GM18508 (cell line): ENCODE measurements at regions not wholly inside any gene's neighbourhood (a gene's known extent, or its start where the extent isn't known, plus 50 kb on each side); places are given as distances from the start of the nearest gene placed in this dataset.

Experiments
- ATAC-seq: cut with Tn5 transposase; IDR thresholded peaks from one replicate; pipeline ENCODE4 v1.9.1; 2021; ENCODE audit warnings: moderate number of reproducible peaks; ENCODE audit not compliant: insufficient read depth, unreplicated experiment

DNA sequence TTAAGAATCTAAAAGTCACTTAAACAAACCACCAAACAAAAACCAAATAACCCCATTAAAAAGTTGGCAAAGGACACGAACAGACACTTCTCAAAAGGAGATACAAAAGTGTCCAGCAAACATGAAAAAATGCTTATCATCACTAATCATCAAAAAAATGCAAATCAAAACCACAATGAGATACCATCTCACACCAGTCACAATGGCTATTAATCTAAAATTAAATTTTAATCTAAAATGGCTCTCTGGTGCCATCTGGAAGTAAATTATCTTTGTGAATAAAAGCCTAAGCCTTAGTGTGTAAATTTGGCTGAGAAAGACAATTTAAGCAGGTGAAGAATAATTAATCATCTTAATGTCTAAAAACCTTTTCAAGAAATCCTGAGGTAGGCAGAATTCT is 204.5 kb upstream of the PPFIA2 start:
- ATAC-seq: no peak

GRCh38 chr12:81963026-81963425 is 203.9 kb upstream of the PPFIA2 start:
- no peak for ATAC-seq

DNA sequence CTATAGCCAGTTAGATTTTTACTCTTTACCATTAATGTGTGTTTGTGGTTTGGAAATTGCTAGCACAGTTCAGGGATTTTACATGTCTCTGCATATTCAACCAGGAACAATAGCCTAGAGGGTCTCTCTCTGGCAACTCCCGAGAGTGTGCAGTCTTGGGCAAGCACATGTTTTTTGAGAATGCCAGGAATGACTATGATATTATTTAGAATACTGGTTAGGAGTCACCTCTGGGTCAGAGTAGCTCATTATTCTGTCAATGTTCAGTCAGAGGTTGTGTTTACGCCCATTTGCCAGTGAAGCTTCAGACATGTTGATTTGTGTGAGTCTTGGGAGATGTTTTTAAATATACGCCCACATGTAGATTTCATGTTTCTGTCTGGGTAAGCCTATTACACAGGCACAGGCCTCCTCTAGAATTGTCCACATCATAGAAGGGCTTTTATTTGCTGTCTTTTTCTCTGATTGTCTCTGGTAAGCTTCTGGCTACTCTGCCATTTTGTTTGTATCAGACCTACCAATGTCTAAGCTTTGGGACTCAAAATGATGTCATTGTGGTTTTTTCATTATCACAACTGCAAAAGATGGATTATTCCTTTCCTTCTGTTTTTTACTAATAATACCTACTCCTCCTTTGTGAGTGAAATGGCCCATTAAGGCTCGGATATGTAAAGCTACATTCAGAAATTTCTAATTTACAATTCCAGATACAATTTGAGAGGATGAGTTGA is 203.1 kb upstream of the PPFIA2 start:
- ATAC-seq: no peak

DNA sequence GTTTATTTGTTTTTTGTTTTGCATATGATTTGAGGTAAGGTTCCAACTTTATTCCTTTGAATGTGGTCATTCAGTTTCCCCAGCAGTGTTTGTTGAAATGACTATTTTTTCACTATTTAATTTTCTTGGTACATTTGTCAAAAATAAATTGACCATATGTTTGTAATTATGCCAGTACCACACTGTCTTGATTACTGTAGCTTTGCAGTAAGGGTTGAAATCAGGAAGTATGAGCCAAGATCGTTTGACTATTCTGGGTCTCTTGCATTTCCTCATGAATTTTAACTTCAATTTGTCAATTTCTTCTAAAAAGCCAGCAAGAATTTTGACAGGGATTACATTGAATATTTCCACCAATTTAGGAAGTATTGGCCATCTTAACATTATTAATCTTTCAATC is 199.3 kb upstream of the PPFIA2 start:
- ATAC-seq: no peak

- no peak for ATAC-seq
Observed at GRCh38 chr12:81957631-81958030, 198.5 kb upstream of the PPFIA2 start.

DNA sequence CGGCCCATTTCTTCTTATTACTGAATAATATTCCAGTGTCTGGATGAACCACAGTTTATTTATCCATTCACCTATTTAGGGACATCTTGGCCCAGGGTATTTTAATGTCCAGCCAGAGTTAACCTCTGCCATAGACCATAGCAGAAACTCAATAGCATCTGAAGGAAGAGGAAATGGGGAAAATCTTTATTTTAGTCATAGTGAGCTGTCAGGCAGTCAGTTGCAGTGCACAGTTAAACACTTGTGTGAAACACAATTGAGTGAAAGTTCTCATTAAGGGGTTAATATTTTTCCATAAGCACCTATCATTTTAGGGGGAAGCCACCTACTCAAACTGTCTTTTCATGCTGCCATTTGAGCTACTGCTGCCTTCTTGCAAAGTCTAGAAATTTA is 197.3 kb upstream of the PPFIA2 start:
- ATAC-seq: no peak

- no peak for ATAC-seq
Observed at GRCh38 chr12:81953541-81953940, 194.4 kb upstream of the PPFIA2 start.

GRCh38 chr12:81950871-81951270 is 191.7 kb upstream of the PPFIA2 start:
- ATAC-seq: no peak

DNA sequence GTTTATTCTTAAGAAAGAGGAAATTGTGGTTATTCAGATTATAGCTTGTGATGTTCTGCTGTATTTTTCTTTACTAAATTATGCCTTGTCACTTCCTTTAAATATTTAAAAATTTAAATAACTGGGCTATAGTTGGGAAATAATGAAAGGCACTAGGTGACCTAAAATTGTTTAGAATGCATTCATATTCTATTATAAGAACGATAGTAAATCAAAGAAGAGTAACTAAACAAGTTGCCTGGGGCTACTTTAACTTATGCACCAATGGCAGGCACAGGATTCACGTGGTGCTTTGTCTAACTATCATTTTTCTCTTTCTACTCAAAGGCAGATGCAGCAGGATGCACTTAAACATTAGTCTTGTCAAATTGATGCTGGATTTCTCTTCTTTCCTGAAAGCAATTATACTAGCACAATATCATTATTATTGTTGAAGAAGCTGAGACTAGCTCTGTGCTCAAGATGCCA is 190.7 kb upstream of the PPFIA2 start:
- no peak for ATAC-seq

DNA sequence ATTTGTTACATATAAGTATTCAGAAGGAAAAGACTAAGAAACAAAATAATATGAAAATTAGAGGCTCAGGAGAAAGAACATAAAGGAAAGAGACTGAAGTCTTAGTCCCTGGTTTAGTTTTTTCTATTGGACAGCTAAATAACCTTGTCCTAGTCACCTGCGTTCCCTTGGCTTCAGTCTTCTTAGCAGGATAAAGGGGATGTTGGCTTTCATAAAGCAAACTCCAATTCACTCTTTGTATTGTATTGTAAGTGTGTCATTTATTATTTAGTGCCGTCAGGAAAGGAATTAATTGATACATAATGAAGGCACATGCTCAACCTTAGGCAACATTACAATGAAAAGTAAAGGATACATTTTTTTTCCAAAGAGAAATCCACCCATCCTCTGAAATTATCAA is 190.3 kb upstream of the PPFIA2 start:
- no peak for ATAC-seq

DNA sequence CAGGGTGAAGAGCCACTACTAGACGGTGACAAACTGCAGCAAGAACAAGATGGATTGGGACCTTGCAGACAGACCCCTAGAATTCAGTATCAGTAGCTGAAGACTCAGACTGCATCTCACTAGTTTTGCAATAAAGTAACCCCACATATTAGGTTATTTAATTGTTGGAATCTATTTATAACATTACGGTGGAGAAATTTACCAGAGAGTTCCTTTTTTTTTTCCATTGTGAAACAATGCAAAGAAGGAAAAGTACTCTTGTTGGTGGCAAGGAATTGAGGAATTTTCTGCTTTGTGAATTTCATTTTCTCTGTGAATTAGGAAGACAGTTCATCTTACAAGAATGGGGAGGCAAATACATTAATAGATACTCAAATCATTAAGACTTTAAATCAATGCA is 185.7 kb upstream of the PPFIA2 start:
- no peak for ATAC-seq

GRCh38 chr12:81942594-81942993 is 183.4 kb upstream of the PPFIA2 start:
- ATAC-seq: peak; percentile 63

DNA sequence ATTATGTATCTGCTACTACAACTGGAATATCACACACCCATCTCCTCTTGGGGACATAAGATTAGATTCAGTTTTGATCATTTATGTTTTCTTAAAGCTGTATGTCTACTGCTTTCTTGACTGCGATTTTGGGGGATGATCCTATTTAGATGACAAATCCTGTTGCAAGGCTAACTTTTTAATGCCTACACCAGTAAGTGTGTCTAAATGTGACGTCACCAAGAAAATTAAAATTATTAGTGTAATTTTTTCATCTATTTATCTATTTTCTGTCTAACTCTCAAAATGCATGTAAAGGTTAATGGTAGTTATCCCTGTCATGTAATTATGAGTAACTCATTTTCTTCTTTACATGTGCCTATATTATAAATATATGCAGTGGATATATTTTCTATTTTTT is 170.9 kb upstream of the PPFIA2 start:
- no peak for ATAC-seq

GRCh38 chr12:81896771-81897170 is 137.6 kb upstream of the PPFIA2 start:
- ATAC-seq: no peak

GRCh38 chr12:81888961-81889360 is 129.8 kb upstream of the PPFIA2 start:
- ATAC-seq: no peak

GRCh38 chr12:81888106-81888740 is 129.1 kb upstream of the PPFIA2 start:
- ATAC-seq: no peak

DNA sequence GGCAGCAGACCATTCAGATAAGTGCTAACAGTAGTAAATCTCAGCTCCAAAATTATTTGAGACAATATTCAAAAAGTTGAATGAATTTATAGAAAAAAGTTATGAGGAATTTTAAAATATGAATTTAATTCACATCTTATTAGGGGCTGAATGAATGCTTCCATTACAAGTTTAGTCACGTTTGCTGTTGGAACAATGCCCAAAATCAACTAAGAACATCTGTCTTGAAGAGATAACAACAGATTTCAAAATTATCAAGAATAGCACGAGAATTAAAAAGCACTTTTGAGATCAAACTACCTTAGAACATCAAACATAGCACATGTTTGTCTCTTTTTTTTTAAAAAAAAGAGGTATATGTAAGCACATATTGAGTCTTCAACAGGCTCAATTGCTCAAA is 115.4 kb upstream of the PPFIA2 start:
- ATAC-seq: no peak

DNA sequence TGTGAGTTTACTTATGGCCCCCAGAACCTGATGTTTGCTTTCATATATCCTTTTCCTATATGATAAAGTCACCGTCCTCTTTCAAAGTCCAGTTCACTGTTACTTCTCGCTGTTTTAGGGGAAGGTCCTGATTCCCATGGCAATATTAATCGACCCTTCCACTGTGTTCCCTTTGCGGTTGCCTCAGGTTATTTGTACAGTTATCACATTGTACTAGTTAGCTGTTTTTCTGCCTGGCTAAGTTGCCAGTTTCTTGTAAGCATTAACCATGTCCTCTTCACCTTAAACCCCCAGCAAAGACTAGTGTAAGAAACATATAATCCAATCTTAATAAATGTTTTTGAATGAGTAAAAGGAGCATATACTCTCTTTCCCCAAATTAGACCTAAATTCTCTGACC is 115.0 kb upstream of the PPFIA2 start:
- no peak for ATAC-seq

- ATAC-seq: no peak
Observed at GRCh38 chr12:81872400-81872799, 113.2 kb upstream of the PPFIA2 start.

DNA sequence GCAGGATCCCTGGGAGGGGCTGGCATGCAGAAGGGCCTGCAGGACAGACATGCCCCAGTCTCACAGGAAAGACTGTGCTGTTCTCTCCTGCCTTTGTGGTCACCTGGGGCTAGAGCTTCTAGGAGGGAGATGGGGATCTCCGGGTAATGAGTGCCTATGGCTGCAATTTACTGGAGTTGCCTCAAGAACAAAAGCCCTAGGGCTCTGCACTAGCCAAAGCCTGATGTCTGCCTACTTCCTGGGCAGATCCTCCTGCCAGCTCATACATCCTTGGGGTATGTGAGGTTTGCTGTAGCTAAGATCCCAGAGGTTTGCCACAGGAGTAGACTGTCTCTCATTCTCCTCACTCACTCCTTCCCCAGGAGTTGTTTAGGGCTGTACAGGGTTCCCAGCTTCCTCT is 106.9 kb upstream of the PPFIA2 start:
- no peak for ATAC-seq

GRCh38 chr12:81863406-81863805 is 104.3 kb upstream of the PPFIA2 start:
- no peak for ATAC-seq

DNA sequence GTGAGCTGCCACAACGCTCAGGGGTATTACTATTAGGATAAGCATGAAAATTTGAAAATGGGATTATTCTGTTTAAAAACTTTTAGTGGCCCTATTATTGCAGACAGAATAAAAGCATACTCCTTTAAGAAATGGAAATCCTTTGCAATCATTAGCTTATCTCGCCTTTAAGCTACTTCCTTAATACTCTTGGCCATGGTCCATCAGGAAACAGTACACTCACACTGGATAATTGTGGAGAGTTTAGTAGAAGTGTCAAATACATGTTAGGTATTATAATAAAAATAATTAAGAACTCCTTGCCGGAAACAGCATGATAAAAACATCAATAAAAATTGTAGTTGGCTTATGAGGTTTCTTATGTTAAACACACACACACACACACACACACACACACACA is 100.4 kb upstream of the PPFIA2 start:
- ATAC-seq: no peak
